Vagina (tissue), 2 donors: ENCODE measurements at regions not wholly inside any gene's neighbourhood (a gene's known extent, or its start where the extent isn't known, plus 50 kb on each side); places are given as distances from the start of the nearest gene placed in this dataset.

Experiments used
- DNase-seq, 2 donors: peaks; one replicate each; pipeline ENCODE4 v3.0.0-alpha.2; 2017; ENCODE audit errors: extremely low spot score in 2 of 2
- H3K27ac ChIP-seq: fragments of 200-600 bp; sonication (generic); one replicate; pipeline ENCODE4 v1.5.1; 2019
- H3K27me3 ChIP-seq: fragments of 200-600 bp; sonication (generic); one replicate; pipeline ENCODE4 v1.5.1; 2019
- H3K36me3 ChIP-seq, 2 donors: fragments of 200-600 bp; sonication (generic); one replicate each; pipeline ENCODE4 v1.5.1; 2017 to 2019
- H3K4me1 ChIP-seq: fragments of 200-600 bp; sonication (generic); one replicate; pipeline ENCODE4 v1.5.1; 2019
- H3K4me3 ChIP-seq, 2 donors: fragments of 200-600 bp; sonication (generic); 1 replicate in 1 of 2; 2 replicates in 1 of 2; pipeline ENCODE4 v1.5.1; 2016 to 2019
- H3K9me3 ChIP-seq: fragments of 200-600 bp; sonication (generic); one replicate; pipeline ENCODE4 v1.5.1; 2019
- POLR2A ChIP-seq, 2 donors: fragments of 450-650 bp; IDR thresholded peaks; one replicate each; pipeline ENCODE4 v1.6.1; 2017; ENCODE audit warnings: antibody characterized with exemption in 2 of 2, mild to moderate bottlenecking in 2 of 2, moderate library complexity in 2 of 2
- POLR2AphosphoS5 ChIP-seq, 2 donors: sonication (generic); formaldehyde crosslinking; IDR thresholded peaks; one replicate each; pipeline ENCODE4 v1.9.0; 2017; ENCODE audit warnings: antibody characterized with exemption in 2 of 2, mild to moderate bottlenecking in 2 of 2, low read depth in 1 of 2; ENCODE audit not compliant: insufficient read depth in 1 of 2
- intact Hi-C: fragments of 100-400 bp; cut with DNase I; formaldehyde crosslinking; loops from one replicate; pipeline ENCODE4 v1.15.1; 2023
- TF ChIP-seq, protein P1 (sequence below), 3 experiments: fragments of 450-650 bp in 2 of 3; fragments of 200-600 bp in 1 of 3; sonication (generic) in 1 of 3; IDR thresholded peaks; one replicate each; pipeline ENCODE4 v1.5.1; 2017 to 2019; ENCODE audit warnings: antibody characterized with exemption in 3 of 3, mild to moderate bottlenecking in 2 of 3, moderate library complexity in 2 of 3

DNA sequence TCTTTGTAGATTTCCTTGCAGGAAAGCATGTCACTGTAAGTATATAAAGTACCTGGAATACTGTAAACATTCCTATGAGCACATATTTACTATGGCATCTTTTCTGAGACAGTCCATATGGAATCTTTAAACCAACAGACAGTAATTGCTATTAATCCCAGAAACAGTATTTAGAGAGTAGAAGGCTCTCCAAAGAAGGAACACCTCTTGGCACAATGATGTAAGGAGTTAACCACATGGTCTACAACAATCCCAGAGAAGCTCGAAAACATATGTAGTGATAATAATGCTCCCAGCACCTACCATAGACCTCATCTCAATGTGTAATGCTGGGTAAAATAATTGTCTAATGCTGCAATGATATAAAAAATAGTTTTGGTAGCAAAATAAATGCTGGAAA is 95.8 kb upstream of the IL12A start:
- Histone ChIP-seq H3K9me3 (no peaks in the 10 kb centered on the region), H3K27ac (no peak overlapping the region), H3K4me3 (no peak overlapping the region), H3K27me3 (no peaks in the 10 kb centered on the region), H3K36me3 (peaks cover 0 to 4% of the 10 kb centered on the region in 2 donors), H3K4me1 (peaks cover 12% of the 10 kb centered on the region)
- no peak for DNase-seq
- intact Hi-C loops, result no loop called here
- TF ChIP-seq, protein P1, sequence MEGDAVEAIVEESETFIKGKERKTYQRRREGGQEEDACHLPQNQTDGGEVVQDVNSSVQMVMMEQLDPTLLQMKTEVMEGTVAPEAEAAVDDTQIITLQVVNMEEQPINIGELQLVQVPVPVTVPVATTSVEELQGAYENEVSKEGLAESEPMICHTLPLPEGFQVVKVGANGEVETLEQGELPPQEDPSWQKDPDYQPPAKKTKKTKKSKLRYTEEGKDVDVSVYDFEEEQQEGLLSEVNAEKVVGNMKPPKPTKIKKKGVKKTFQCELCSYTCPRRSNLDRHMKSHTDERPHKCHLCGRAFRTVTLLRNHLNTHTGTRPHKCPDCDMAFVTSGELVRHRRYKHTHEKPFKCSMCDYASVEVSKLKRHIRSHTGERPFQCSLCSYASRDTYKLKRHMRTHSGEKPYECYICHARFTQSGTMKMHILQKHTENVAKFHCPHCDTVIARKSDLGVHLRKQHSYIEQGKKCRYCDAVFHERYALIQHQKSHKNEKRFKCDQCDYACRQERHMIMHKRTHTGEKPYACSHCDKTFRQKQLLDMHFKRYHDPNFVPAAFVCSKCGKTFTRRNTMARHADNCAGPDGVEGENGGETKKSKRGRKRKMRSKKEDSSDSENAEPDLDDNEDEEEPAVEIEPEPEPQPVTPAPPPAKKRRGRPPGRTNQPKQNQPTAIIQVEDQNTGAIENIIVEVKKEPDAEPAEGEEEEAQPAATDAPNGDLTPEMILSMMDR (IDR thresholded peaks at IDR 0.05), result no peak
- TF ChIP-seq POLR2A (IDR thresholded peaks at IDR 0.05), result no peak
- TF ChIP-seq POLR2AphosphoS5 (IDR thresholded peaks at IDR 0.05; ENCODE audit: insufficient read depth in 1 of 2, low read depth in 1 of 2), result no peak

DNA sequence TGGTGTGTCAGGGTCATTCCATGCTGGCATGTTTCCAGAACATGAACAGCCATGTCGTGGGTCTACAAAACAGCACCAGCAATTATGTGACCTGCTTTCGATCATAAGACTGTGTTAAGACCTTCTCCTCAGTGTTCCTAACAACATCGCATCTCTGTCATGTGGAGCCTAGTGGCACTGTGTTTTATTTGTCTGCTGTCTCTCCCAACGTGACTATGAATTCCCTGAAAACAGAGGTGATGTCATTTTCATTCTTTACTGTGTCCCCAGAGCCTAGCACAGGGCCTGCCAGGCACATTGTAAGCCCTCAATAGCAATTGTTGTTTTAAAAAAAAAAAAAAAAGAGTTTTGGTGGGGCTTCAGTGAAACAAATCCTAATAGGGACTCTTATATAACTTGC is 94.2 kb upstream of the IL12A start:
- peaks cover 0 to 4% of the 10 kb centered on the region in 2 donors for H3K36me3 ChIP-seq
- DNase-seq, result no peak

GRCh38 chr3:159895430-159895829 is 93.2 kb upstream of the IL12A start:
- H3K4me3 ChIP-seq, result no peak overlapping the region
- peaks cover 12% of the 10 kb centered on the region for H3K4me1 ChIP-seq
- intact Hi-C loops, result no loop called here
- DNase-seq, result no peak
- peaks cover 0 to 4% of the 10 kb centered on the region in 2 donors for H3K36me3 ChIP-seq
- TF ChIP-seq POLR2AphosphoS5 (IDR thresholded peaks at IDR 0.05; ENCODE audit: insufficient read depth in 1 of 2, low read depth in 1 of 2) (no peak), POLR2A (IDR thresholded peaks at IDR 0.05) (no peak)
- TF ChIP-seq, protein P1 (IDR thresholded peaks at IDR 0.05), result no peak
- no peaks in the 10 kb centered on the region for H3K9me3 ChIP-seq
- H3K27me3 ChIP-seq, result no peaks in the 10 kb centered on the region
- H3K27ac ChIP-seq, result no peak overlapping the region

More for the DNA sequence above, 94.2 kb upstream of the IL12A start:
- TF ChIP-seq, protein P1 (IDR thresholded peaks at IDR 0.05), result no peak
- TF ChIP-seq POLR2AphosphoS5 (IDR thresholded peaks at IDR 0.05; ENCODE audit: insufficient read depth in 1 of 2, low read depth in 1 of 2) (no peak), POLR2A (IDR thresholded peaks at IDR 0.05) (no peak)
- Histone ChIP-seq H3K9me3 (no peaks in the 10 kb centered on the region), H3K27me3 (no peaks in the 10 kb centered on the region), H3K4me1 (peaks cover 12% of the 10 kb centered on the region), H3K4me3 (no peak overlapping the region), H3K27ac (no peak overlapping the region)
- intact Hi-C loops, result no loop called here

- no peak overlapping the region for H3K4me3 ChIP-seq
- H3K27me3 ChIP-seq, result no peaks in the 10 kb centered on the region
- TF ChIP-seq, protein P1 (IDR thresholded peaks at IDR 0.05), result no peak
- TF ChIP-seq POLR2A (IDR thresholded peaks at IDR 0.05), result no peak
- TF ChIP-seq POLR2AphosphoS5 (IDR thresholded peaks at IDR 0.05; ENCODE audit: insufficient read depth in 1 of 2, low read depth in 1 of 2), result no peak
- no peaks in the 10 kb centered on the region for H3K9me3 ChIP-seq
- H3K36me3 ChIP-seq, result peaks cover 0 to 4% of the 10 kb centered on the region in 2 donors
- intact Hi-C loops, result no loop called here
- no peak overlapping the region for H3K27ac ChIP-seq
- peaks cover 12% of the 10 kb centered on the region for H3K4me1 ChIP-seq
- no peak for DNase-seq
Measured at GRCh38 chr3:159896543-159896942, 92.1 kb upstream of the IL12A start.

GRCh38 chr3:159897331-159898075 is 91.1 kb upstream of the IL12A start:
- Histone ChIP-seq H3K36me3 (peaks cover 0 to 4% of the 10 kb centered on the region in 2 donors), H3K9me3 (no peaks in the 10 kb centered on the region), H3K27ac (no peak overlapping the region), H3K4me3 (no peak overlapping the region), H3K4me1 (peaks cover 8% of the 10 kb centered on the region), H3K27me3 (no peaks in the 10 kb centered on the region)
- intact Hi-C loops, result no loop called here
- DNase-seq, result no peak
- TF ChIP-seq POLR2AphosphoS5 (IDR thresholded peaks at IDR 0.05; ENCODE audit: insufficient read depth in 1 of 2, low read depth in 1 of 2) (no peak), POLR2A (IDR thresholded peaks at IDR 0.05) (no peak)
- TF ChIP-seq, protein P1 (IDR thresholded peaks at IDR 0.05), result no peak
